LNCaP clone FGC (cell line): ENCODE measurements at regions not wholly inside any gene's neighbourhood (a gene's known extent, or its start where the extent isn't known, plus 50 kb on each side); places are given as distances from the start of the nearest gene placed in this dataset.

Source experiments
- DNase-seq: peaks from one replicate; pipeline ENCODE4 v3.0.0-alpha.2; 2011; ENCODE audit warnings: low read depth
- H3K4me3 ChIP-seq: 2 replicates; pipeline ENCODE4 v1.5.1; 2011; ENCODE audit warnings: mild to moderate bottlenecking, low read depth, low read length, control low read depth
- TF ChIP-seq, protein P1 (sequence below): IDR thresholded peaks from 2 replicates; pipeline ENCODE4 v1.5.1; 2012; ENCODE audit warnings: mild to moderate bottlenecking; ENCODE audit not compliant: control insufficient read depth, insufficient read depth; ENCODE audit errors: extremely low read depth

- H3K4me3 ChIP-seq: no peak overlapping the region
- TF ChIP-seq, protein P1, sequence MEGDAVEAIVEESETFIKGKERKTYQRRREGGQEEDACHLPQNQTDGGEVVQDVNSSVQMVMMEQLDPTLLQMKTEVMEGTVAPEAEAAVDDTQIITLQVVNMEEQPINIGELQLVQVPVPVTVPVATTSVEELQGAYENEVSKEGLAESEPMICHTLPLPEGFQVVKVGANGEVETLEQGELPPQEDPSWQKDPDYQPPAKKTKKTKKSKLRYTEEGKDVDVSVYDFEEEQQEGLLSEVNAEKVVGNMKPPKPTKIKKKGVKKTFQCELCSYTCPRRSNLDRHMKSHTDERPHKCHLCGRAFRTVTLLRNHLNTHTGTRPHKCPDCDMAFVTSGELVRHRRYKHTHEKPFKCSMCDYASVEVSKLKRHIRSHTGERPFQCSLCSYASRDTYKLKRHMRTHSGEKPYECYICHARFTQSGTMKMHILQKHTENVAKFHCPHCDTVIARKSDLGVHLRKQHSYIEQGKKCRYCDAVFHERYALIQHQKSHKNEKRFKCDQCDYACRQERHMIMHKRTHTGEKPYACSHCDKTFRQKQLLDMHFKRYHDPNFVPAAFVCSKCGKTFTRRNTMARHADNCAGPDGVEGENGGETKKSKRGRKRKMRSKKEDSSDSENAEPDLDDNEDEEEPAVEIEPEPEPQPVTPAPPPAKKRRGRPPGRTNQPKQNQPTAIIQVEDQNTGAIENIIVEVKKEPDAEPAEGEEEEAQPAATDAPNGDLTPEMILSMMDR: no peak
- no peak for DNase-seq
Observed at GRCh38 chr7:131122394-131122793, 205.3 kb upstream of the MKLN1 start.

DNA sequence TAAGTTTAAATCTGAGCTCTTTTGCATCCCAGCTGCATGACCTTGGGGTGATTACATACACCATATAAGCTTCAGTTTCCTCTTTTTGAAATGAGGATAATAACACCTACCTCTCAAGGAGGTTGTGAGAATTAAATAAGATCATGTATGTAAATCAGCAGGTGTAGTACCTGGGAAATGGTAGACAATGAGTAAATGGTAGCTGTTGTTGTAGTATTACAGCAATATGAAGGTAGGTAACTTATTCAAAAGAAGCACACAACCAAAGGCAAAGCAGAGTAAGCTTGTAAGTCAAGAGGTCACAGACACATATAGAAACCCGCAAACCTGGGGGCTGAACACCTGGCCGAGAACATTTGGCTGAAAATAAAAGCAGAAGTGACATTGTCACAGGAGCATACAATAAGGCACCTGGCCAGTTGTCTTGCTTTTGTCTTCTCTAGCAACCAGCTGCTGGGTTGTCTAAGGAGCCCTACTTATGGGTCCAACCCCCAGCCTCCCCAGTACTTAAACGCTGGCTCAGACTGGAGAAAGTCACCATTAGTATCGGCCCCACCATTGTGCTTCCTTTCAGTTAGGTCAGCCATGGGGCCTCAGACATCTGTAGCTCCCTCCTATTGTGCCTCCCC, 203.6 kb upstream of the MKLN1 start:
- TF ChIP-seq, protein P1: no peak
- no peak overlapping the region for H3K4me3 ChIP-seq
- no peak for DNase-seq

- TF ChIP-seq, protein P1: no peak
Observed at GRCh38 chr7:131124867-131125266, 202.8 kb upstream of the MKLN1 start.

DNA sequence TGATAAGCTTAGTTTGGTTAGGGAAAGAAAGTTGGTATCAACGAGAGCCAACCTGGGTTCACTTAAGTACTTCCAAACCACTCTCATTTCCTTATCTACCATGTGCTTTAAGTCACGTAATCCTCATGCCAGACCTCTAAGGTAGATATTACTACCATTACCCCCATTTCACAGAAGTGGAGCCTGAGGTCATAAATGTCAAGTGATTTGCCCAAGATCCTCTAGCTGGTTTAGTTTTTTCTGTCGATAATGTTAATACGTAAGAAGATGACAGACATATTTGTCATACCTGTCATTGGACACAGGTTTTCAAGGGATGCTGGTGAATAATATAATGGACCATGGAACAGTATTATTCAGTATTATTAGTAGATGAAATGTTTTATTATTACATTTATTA, 197.4 kb upstream of the MKLN1 start:
- DNase-seq: no peak
- TF ChIP-seq, protein P1: no peak
- H3K4me3 ChIP-seq: no peak overlapping the region

More at GRCh38 chr7:131124867-131125266, 202.8 kb upstream of the MKLN1 start:
- no peak for DNase-seq
- H3K4me3 ChIP-seq: no peak overlapping the region

DNA sequence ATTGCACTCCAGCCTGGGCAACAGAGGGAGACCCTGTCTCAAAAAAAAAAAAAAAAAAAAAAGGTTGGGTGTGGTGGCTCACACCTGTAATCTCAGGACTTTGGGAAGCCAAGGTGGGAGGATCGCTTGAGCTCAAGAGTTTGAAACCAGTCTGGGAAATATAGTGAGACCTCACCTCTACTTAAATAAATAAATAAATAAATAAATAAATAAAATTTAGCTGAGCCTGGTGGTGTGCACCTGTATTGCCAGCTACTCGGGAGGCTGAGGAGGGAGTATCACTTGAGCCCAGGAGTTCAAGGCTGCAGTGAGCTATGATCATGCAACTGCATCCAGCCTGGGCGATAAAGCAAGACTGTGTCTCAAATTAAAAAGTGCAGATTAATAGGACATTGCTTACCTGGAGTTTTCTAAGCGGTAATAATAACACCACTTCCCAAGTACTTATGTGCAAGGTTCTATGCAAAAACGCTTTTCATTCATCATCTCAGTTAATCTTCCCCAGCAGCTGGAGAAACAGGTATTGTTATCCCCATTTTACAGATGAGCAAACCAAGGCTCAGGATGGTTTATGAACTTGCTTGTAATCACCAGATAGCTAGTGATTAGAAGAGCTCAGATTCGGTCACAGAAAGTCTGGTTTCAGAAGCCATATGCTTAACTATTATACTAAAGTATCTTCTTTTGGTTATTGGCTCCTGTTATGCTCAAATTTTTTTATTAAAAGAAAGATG, 196.5 kb upstream of the MKLN1 start:
- DNase-seq: no peak
- H3K4me3 ChIP-seq: no peak overlapping the region
- TF ChIP-seq, protein P1: no peak

GRCh38 chr7:131131746-131132431, 195.8 kb upstream of the MKLN1 start:
- TF ChIP-seq, protein P1: no peak
- no peak for DNase-seq
- H3K4me3 ChIP-seq: no peak overlapping the region
